HG03097 (cell line): ENCODE measurements at regions not wholly inside any gene's neighbourhood (a gene's known extent, or its start where the extent isn't known, plus 50 kb on each side); places are given as distances from the start of the nearest gene placed in this dataset.

Experiments used
- ATAC-seq: cut with Tn5 transposase; IDR thresholded peaks from one replicate; pipeline ENCODE4 v1.9.1; 2021; ENCODE audit not compliant: unreplicated experiment, low FRiP score

DNA sequence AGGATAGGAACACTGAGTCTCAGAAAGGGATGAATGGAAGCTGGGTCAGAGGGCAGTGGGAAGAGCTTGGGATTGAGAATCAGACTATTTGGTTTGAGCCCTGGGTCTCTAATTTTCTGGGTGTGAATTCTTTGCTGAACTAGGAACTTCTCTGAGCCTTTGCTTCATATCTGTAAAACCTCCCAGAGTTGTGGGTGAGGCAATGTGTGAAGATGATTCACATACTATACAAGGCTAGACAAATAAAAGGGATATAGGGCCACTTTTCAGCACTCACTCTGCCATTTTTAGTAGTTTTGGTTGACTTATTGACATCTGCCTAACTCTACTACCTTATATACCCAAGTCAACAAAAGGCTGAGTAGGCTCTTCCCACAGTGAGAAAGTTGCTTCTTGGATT is 77.7 kb upstream of the JUN start:
- no peak for ATAC-seq

DNA sequence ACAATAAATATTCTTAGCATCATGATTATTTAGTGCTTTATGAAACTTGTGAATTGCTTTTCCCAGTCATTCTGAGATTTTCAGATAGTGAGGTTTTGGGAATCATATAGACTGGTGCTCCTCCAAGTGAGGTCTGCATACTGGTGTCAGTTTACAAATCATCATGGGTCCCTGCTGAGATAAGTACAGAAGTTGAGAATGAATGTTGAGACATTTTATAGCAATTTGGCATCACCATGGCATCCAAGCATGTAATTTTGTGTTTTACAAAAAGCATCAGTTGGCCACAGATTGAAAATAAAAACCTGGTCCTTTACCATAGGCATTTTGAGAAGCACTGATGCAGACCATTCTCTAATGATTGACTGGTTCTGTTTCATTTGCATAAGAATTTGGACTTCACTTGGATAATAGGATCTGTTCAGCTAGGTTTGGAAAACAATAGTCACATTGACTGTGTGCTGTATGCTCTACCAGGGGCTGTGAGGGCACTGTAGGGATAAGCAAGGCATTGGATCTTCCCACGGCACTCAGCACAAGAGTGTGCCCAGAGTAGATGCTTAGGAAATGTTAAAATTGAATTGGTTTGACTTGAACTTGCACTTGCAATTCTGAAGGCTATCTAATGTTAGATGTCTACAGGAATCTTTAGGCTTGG is 79.0 kb upstream of the JUN start:
- ATAC-seq: no peak

DNA sequence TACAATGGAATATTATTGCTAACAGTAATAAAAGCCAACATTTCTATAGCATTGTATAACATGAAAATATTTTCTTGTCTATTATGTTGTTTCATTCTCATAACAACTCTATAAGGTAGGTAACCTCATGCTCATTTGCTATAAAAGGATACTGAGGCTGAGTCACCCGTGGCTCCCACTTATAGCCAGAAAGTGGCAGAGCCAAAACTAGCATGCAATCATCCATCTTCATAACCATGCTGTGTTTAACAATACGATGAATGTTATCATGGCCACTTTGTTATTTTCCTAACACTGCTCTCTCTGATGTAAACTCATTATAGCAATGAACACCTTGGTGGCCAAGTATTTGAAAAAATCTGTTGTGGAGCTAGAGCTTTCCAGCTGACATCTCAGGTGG is 80.8 kb upstream of the JUN start:
- ATAC-seq: no peak

DNA sequence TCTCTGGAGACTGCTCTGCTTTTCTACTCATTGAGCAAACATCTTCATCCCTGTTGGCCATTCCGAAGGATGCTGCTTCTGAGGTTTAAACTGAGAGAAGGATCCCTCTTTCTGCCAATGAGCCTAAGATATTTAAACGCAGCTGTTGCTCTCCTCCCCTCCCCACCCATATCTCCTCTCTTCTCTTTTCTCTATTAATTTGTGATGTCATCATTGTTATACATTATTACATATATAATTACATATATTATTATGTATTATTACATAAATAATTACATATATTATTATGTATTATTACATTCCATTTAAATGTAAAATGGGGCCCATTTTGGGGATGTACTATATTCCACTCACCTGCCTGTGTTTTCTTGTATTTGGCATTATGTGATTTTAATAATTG is 82.7 kb upstream of the JUN start:
- no peak for ATAC-seq

DNA sequence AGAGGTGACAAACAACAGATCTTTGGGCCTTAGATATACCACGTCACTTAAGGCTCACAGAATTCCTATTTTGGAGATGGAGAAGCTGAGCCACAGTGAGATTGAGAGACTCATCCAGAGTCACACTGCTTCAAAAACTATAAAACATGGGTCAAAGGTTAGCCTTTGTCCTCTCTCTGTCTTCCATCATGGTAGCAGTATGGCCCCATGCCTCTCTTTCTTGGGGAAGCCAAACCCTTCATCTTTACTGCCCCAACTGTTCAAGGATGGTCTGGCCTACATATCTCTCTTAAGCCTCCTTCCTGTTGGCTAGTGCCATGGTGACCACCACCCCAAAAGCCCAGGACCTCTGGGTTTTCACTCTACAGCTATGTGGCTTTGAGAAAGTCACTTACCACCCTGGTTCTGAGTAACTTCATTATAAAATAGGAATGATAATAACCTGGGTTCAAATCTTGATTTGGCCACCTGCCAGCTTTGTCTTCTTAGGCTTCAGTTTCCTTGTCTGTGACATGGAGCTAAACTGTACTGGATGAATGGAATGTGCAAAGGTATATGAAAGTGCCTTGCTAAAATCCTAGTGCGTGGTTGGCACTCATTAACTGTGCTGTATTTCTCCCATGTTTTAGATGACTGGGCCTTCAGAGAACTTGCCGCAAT is 85.9 kb upstream of the JUN start:
- no peak for ATAC-seq

DNA sequence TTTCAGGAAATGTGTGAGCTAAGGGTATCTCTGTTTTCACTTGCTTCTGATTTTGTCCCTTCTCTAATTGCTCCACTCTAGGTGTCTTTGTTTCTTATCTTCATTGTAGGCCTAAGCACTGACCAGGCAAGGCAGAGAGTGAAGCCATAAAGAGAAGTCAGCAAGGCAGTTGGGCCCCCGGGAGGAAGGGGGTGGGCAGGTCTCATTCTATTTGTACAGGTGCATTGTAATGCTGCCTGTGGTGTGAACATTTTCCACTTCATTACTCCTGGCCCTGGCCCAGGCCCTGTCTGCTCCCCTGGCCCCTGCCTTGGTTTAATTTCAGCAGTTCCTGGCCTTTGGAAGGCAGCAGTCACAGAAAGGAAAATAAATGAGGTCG is 86.4 kb upstream of the JUN start:
- no peak for ATAC-seq

DNA sequence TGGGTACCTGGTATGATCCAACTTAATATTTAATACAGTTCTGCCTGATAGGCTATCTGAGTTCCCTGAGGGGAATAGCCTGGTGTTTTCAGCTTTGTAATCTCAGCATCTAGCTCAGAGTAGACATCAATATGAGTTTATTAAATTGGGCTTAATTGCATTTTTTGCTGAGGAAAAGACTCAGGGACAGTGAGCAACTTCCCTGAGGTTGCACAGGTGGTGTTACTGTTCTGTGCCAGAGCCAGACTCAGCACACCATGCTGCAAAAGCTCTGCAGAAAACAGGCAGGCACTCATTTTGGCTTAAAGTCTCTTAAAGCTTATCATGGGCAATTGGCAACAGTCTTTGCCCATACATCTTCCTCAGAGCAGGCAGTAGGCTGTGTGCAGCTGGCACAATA is 90.5 kb upstream of the JUN start:
- no peak for ATAC-seq

DNA sequence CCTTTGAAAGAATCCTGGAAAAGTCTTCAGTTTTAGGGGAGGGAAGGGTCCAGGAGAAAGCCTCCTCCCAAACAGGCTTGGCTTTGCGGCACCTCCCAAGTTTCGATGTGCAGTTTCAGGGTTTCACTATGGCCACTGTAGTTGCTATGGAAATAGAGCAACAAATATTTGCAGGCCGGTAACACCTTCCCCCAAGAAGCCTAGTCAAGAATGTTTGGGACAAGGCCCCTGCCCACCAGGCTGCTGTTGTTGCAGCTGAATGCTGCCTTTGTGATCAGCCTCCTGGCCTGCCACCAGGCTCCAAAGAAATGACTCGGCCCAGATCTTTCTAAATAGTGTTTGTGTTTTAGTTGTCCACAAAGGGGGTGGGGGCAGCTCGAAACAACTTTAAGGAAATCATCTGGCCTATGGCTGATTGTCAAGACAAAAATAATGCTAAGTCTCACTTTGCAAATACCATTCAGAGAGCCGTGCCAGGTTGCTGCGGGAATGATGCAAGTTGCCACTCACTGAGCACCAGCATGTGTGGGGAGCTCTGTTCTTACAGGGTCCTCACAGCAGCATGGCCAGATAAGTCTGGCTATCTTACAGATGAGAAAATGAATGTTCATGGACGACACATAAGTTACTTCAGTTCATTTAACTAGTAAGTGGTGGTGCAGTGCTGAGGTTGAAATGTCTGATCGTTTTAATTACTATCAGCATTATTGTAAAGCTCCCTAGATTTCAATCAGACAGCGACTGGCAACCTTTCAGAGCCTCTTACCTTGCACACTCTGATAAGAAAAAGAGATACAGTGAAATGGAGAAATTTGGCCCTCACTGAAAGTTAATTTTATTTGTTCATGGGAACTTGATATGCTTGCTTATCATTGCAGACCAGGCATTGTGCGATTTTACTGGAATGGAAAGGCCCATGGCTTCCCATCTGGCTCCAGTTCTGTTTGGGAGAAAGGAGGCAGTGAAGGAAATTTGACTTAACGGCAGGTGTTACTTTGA is 91.2 kb upstream of the JUN start:
- no peak for ATAC-seq

DNA sequence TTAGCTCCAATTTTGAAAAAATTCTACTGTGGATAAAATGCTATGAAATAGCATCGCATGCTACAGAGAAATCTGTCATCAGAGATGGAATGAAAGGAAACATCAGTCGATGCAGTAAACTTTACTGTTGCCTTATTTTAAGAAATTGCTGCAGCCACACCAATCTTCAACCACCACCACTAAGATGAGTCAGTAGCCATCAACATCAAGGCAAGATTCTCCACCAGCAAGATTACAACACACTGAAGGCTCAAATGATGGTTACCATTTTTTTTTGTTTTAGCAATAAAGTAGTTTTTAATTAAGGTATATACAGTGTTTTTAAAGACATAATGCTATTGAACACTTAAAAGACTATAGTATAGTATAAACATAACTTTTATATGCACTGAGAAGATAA is 95.6 kb upstream of the JUN start:
- ATAC-seq: no peak

DNA sequence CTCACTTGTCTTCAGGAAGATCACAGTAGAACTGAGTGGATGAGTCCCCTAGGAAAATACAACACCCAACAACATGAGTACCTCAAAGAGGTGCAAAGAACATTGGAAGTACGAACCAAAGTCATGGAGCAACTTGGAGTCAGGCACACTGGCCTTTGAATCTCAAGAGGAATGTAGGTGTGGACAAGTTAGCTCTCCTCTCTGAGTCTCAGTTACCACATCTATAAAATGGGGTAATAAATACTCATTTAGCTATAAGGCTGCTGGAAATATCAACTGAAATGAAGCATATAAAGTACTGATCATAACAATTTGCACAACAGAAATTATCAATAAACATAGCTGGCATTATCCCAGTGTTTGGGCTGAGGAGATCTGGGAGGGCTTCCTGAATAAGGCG is 96.7 kb upstream of the JUN start:
- no peak for ATAC-seq

DNA sequence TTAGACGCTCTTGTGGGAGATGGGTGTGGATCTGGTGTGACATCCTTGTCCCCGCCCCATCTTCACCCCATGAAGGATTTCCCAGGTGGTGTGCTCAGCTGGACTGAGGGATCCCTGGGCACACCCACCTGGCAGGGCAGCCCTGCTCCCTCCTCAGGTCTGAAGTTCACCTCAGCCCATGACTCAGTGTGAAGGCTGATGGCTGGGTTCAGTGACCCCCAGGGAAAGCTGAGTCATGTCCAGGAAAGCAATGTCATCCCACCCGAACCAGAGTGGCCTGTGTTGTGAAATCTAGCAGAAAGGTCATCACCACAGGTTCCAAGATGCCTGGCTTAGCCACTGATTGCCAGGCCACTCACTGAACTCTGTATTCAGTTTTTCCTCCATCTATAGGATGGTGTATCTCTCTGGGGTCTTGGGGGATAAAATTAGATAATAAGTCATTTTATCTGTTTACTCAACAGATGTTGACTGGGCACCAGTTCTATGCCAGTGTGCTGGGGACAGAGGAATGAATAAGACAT is 97.7 kb upstream of the JUN start:
- no peak for ATAC-seq

DNA sequence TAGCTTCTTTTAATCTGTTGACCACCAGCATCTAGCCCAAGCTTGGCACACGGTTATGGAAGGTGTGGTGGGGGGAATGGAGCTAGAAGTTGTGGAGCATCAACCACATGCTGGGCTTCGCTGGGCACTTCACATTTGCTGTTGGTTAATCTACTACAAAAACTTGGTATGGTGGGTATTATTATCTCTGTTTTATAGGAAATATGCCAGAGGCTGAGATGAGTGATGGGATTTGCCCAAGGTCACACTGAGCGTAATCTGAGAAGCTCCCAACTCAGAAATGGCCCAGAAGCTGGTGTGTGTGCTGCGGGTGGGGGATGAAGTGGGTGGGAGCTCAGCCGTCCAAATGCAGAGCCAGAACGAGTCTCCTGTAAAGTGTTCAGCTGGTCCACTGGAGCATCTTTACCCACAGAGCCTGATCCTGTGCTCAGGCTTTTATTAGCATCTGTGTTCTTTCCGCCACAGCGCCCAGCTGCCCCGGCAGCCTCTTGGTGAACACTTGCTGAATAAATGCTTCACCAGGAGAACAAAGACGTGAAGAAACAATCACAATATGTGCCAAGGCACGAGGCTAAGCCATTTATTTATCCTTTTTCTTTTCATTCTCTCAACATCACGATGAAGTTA is 98.6 kb upstream of the JUN start:
- ATAC-seq: no peak

DNA sequence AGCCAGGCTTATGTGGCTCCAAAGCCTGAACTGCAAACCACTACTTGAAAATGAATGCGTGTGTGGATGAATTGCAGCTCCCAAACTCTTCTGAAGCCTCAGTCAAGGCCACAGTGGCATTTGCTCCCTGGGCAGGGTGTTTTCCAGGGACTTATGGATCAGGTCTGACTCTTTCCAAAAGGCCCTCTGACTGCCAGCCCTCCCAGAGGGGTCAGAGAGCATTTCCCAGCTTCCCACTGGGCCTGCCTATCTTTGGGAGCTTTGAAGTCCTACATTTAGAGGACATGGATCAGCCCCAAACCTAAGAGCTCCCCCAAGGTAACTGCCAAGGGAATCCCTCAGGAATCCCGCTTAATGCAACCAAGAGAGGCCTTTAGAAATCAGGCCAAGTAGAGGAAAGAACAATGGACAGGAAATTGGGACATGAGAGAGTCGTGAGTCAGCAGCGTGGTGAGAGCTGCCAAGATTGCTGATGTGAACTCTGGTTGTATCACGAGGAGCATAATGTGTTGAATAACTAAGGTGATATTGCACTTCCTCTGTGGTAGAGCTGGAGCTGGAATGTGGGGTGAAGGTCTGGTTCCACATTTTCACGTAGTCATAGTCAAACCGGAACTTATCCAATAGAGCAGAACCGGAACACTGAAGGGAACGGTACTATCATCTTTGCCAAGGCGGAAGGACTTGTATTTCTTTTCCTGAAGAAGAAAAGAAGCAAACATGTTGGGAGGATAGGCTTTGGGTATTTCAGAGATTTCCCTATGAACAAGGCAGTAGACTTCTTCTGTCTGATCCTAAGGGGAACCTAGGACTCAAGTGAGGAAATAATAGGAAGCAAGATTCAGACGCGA is 99.4 kb upstream of the JUN start:
- ATAC-seq: no peak

DNA sequence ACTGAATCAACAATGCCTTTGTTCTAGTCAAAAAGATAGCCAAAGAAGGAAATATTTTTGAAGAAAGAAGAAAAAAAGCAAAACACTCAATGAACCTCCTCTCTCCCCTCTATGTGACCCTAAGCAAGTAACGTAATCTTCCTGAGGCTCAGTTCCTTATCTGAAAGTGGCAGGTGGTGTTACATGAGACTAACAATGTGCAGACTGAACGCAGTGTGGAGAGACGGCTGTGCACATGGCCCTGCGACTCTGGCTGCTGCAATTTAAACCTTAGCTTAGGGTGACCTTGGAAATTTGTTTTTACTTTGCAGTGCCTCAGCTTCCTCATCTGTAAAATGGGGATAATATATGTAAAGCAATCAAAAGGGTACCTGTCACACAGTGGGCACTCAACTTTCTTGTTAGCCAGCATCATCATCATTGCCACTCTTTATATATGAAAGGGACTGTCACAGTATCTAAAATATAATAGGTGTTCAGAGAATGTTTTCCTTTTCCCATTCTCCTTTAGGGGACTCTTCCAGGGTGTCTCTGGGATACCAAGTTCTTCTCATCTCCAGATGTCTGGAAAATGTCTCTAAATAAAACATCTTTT is 100.1 kb upstream of the JUN start:
- peak; percentile 67 for ATAC-seq

DNA sequence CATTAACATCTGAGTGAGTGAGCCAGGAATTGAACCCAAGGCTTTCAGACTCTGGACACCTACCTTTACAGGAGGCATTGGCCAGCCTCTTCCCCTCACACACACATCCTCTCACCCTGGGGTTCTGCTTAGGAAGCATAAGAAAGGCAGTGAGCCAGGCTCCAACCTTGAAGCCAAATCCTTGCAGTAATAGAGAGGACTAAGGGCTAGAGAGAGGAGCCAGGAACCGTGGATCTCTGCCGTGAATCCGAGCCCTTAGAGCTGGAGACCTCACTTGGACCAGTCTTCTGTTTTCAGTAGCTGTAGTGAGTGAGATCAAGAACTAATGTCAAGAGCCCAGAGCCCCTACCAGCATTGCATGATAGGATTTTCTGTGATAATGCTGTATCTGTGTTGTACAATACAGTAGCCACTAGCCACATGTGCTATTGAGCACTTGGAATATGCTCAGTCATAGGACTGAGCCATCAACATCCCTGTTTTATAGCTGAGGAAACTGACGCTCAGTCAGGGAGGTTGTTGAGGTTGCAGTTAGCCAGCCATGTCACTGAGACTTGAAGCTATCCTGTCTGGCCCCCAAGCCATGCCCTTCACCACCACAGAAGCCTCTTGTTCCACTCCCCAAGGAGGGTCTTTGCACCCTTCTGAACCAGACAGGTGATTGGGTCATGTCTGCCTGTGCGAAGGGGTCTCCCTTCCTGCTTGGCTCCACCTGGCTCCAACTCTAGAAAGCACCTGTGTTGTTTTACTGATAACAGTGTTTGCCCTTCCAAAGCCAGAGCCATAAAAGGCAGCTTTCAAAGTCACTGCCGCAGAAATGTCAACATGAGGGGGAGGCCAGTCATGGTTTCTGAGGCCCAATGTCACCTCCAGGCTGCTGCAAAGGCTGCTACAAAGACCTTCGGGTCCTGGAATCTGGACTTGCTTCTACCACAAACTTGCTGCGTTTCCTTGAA is 101.1 kb upstream of the JUN start:
- no peak for ATAC-seq

DNA sequence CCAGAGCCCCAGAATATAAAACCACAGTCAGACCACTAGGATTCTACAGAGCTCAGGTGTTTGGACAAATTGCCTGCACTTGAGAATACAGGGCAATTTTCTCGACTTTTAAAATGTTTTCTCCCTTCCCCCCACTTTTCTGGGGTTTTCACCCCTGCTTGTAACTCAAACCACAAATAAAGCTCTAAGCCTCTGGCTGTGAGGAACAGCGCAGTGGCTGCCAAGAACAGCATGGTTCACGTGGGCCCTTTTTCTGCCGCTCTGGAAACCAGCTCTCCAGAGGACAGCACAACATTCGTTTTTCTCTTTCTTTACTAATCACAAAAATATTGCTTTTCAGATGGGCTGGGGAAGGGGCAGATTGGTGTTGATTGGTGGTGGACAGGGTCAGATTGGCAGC is 102.2 kb upstream of the JUN start:
- no peak for ATAC-seq

DNA sequence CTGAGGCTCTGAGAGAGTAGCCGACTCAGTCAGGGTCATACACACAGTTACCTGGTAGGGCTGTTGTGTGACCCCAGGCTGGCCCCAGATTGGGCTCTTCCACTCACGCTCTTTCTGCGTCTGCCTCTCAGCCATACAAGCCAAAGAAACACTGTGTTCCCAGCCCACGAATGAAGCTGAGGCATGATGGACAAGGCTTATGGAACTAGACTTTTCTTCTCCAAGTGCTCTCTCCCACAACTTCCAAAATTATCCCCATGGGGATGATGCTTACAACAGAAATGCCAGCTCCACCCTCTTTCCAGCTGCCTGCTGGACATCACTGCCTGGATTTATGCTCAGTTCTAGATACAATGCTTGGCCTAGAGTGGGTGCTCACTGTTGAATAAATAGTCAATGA is 102.8 kb upstream of the JUN start:
- ATAC-seq: no peak

DNA sequence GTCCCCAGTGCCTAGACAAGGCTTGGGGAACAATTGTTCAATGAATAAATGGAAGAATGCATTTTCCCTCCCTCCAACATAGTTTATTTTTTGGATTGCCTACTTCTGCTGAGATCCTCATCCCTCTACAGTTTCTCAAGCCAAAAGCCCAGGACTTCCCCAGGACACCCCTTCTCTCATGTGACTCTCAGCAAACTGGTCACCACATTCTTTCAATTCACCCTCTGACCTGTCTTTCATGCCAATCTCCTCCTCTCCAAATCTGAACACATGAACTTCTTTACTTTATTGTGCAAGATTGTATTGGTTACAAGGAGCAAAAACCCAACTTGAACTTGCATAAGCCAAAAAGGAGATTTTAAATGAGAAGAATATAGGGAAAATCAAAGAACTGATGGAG is 103.2 kb upstream of the JUN start:
- no peak for ATAC-seq

DNA sequence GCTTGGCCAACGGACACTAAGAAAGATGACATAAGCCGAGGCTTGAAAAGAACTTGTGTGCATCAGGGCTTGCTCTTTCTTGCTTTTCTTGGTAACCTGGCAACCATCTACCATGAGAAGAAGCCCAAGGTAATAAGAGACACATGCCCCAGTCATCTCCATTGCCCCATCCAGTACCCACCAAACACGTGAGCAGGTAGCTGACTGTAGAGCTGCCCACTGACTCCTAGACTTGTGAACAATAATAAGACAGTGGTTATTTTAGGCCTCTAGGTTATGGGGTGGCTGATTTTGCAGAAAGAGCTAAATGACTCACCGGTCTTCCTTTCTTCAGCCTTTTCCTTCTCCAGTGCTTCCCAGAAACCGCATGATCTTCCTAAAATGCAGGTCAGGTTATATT is 105.0 kb upstream of the JUN start:
- no peak for ATAC-seq
